Limb (tissue), 2 donors: ENCODE measurements at regions not wholly inside any gene's neighbourhood (a gene's known extent, or its start where the extent isn't known, plus 50 kb on each side); places are given as distances from the start of the nearest gene placed in this dataset.
A peak's percentile ranks its signal among the peaks of the same experiment; 100 is the strongest.
"Not testable (repeated sequence)": the region's sequence is repeated elsewhere in the genome, so short reads cannot be mapped to it uniquely, and the experiment has no call there.

Experiments used
- DNase-seq, 2 donors: peaks; one replicate each; pipeline ENCODE4 v3.0.0-alpha.2; 2016; ENCODE audit errors: extremely low spot score in 2 of 2

DNA sequence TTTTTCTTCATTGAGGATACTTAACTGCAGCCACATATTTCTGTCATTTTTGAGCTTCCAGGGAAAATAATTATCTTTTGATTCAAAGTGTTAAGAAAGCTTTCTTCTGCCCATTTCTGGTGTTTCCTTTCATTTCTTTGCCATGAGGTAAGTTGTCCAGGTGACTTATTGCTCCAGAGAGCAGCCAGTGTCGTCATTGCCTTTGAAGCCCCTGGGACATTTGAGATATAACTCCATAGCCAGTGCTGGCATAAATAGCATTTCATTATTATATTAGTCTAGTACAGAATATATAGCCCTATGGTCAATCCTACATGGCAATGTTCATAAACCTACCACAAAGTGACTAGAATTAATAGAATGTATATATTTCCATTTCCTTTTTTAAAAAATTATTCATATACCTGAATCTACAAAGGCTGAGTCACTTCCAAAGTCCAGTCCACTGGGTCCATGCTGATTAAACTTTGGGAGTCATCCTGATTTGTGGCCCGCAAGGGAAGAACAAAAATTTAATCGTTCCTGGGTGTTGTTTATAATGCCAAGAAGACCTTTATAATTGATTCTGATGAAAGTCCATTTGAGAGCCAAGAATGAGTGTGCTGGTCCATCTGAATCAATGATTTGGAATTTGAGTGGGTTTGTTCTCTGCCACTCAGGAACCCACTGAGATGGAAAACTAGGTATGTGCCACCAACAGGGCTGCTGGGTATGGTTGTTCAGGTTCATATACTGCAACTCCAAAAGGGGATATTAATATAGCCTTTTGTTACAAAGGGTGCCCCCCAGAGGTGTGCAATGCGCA, 221.8 kb upstream of the PLXNA2 start:
- DNase-seq = no peak

DNA sequence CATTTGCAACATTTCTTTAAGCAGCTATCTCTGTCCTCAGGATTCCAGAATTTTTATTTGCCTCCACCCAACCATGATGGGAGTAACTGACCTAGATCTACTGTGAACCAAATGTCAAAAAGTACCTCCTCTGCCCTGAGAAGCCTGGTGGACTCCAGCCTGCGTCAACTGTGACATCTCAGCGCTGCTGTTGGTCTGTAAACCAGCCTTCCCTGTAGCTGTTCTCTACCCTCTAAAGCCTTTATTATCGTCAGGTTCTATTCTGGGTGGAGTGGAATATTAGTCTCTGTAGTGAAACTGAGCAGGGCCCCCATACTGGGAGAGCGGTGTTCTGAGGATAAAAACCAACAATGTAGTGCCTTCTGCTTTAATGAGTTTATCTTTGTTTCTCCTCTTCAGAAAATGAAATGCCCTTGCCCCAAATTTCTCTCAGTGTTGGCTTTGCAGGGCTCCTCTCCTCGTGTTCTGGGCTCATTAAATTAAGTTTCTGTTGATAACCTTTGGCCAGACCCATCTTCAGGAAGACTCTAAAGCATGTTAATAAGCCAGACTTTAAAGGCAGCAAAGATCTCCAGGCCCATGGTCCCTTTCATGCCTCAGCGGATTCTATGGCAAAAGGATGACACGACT, 223.1 kb upstream of the PLXNA2 start:
- DNase-seq = no peak

DNA sequence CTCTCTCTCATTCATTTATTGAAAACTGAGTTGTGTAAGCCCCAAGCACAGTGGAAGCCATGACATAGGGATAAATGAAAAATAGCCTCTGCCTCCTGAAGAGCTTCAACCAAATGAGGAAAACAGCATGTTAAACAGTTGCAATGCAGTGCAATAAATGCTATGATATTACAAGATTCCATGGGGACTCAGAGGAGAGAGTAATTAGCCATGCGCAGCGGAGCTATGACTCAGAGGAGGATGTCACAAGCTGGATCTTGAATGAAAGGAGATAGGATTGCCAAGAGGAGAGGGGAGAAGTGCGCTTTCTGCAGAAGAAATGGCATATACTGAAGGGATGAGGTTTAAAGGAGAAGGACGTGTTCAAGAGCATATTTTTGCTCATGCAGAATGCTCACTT, 231.3 kb upstream of the PLXNA2 start:
- DNase-seq = no peak

DNA sequence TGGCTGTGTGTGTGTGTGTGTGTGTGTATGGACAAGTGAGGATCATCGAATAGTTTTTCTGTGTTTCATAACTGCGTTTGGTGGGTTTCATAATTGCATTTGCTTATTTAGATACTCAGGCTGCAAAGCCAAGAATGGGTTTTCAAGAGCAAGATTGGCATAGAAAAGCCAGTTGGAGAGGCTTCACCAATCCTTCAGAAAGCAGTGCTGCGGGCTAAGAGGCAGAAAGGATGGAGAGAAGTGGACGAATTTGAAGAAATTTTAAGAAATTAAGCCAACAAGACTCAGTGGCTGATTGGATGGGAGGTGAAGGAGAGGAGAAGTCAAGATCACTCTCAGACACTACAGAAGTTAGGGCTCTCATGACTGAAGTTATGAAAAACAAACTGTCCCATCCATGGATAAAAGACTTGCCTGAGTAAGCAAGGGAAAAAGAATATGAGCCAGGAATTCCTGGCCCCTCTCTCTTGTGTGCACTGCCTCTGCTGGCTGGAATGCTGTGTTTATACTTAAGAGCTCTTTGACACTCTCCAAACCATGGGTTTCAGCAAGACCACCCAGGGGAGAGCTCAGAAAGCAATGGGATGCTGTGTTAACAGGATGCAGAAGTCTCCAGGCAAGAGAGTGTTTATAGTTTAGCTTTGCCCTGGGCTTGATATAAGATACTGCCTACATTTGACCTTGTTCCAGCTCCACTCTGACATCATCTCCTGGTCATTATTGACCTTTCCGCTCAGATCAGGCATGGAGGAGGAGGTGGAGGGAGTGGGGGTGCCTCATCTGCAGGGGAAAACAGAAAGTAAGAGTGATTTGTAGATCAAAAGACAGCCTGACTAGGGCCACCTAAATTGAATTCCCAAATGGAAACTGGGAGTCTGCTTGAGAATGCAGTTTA, 232.0 kb upstream of the PLXNA2 start:
- DNase-seq = peak; percentile 33 to 42

GRCh38 chr1:208476846-208477170, 232.6 kb upstream of the PLXNA2 start:
- no peak for DNase-seq

- no peak for DNase-seq
These were observed 235.3 kb upstream of the PLXNA2 start for GRCh38 chr1:208479435-208479834.

DNA sequence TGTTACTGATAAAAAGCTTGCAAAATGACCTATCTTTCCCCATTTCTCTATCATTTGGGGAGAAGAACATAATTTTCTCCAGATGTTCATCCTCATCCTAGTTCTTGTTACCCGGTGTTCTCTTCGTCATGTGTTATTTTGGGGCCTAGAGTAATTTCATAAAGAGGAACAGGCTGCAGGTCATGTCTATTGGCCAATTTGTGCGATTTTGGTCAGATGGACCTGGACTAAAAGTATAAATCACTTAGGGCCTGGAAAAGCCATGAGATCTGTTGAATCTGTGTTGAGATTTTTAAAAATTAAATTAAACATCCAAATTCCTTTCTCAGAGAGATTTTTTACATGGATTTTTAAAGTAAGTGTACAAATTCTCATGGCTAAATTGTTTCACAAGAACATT, 241.3 kb upstream of the PLXNA2 start:
- no peak for DNase-seq

DNA sequence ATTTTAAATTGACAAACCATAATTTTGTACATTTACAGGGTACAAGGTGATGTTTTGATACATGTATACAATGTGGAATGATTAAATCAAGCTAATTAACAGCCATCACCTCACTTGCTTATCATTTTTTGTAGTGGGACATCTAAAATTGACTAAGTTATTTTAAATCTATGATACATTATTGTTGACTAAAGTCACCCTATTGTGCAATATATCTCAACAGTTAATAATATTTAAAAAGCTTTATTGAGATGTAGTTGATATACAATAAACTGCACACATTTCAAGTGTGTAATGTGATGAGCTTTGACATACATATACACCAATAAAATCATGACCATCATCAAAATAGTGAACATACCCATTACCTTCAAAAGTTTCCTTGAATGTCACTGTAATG, 242.5 kb upstream of the PLXNA2 start:
- DNase-seq = no peak

- DNase-seq = not testable (repeated sequence)
These were observed 244.2 kb upstream of the PLXNA2 start for GRCh38 chr1:208488432-208488831.

GRCh38 chr1:208496467-208497371, 252.5 kb upstream of the PLXNA2 start:
- DNase-seq = no peak

GRCh38 chr1:208497866-208498541, 253.8 kb upstream of the PLXNA2 start:
- DNase-seq = no peak

DNA sequence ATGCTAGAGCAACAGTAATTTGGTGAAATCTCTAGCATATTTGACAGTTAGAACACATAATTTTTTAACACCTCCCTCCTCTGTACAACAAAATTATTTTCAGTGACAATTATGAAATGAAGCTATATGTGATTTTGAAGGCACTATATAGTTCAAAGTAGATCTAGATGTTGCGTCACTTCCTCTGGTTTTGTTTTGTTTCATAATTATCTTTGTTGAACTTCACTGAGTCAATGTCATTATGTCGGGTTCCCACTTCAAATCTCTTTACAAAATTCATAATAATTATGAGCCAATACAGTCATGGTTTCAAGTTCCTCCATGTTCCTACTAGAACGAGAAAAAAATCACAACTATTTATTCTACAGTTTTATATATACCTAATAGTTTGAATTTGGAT, 254.8 kb upstream of the PLXNA2 start:
- no peak for DNase-seq

DNA sequence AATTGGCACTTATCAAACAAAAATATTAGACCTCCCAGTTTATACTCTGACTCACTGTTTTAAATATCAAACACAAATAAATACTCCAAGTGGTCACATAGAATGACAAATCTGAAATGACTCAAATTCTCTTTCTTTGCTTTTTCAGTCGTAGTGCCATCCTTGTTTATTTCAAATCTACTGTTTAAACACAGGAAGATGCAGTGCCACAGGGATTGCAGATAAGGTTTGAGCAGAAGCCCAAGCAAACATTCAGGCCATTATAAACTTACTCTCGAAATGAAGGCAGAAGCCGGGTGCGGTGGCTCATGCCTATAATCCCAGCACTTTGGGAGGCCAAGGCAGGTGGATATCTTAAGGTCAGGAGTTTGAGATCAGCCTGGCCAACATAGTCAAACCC, 255.4 kb upstream of the PLXNA2 start:
- no peak for DNase-seq

GRCh38 chr1:208500375-208500774, 256.2 kb upstream of the PLXNA2 start:
- no peak for DNase-seq

DNA sequence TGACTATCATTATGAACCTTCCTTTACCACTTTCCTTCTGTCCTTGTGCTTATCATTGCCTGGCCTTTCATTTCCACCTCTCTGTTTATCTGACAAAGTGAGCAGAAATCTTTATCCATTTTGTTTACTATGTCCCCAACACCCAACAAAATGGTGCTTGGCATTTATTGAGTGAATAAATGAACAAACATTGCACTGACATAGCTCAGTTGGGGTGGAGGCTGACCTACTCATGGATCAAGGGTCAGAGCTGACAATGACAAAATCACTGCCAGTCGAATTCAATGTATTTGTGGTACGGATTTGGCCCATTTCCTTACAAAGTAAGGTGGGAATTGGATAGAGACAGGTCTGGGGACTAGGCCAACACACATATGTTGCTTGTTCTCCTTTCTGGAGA, 257.4 kb upstream of the PLXNA2 start:
- no peak for DNase-seq

- no peak for DNase-seq
These were observed 259.6 kb upstream of the PLXNA2 start for GRCh38 chr1:208503787-208504186.

GRCh38 chr1:208506812-208507211, 262.6 kb upstream of the PLXNA2 start:
- DNase-seq = no peak

DNA sequence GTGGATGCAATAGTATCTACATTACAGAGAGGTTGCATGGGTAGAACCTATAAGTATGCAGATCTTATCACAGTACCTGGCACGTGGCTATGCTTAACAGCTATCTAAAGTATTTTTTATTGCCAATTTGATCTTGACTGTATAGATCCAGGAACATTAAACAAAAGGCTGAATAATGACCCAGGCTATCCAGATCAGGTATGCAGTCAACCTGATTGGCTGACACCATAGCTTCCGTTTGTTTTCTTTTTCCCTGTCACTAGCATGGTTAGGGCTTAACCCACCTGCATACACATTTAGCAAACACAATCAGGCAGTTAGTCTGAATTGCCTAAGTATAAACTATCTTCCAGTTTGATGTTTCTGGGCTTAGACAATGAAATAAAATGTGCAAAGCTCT, 264.9 kb upstream of the PLXNA2 start:
- DNase-seq = no peak

- DNase-seq = no peak
These were observed 266.2 kb upstream of the PLXNA2 start for GRCh38 chr1:208510192-208510952.

- DNase-seq = no peak
These were observed 267.2 kb upstream of the PLXNA2 start for GRCh38 chr1:208511242-208511860.
